GM23338 (cell line): ENCODE measurements at regions not wholly inside any gene's neighbourhood (a gene's known extent, or its start where the extent isn't known, plus 50 kb on each side); places are given as distances from the start of the nearest gene placed in this dataset.

Experiments
- ATAC-seq: fragments of 200-7000 bp; cut with Tn5 transposase; 3 replicates; pipeline ENCODE4 v1.9.1; 2020
- DNase-seq: peaks from one replicate; pipeline ENCODE4 v3.0.0-alpha.2; 2015; ENCODE audit warnings: low spot score
- H2AFZ ChIP-seq: fragments of 200-600 bp; sonication (generic); 2 replicates; pipeline ENCODE4 v1.8.0; 2016; ENCODE audit warnings: antibody characterized with exemption, mild to moderate bottlenecking, moderate library complexity
- H3F3A ChIP-seq: fragments of 200-600 bp; sonication (generic); replicated peaks from 2 replicates; pipeline ENCODE4 v1.8.0; 2017; ENCODE audit warnings: antibody characterized with exemption, mixed run types, low read depth
- H3K27ac ChIP-seq: fragments of 200-600 bp; sonication (generic); 2 replicates; pipeline ENCODE4 v1.6.1; 2016; ENCODE audit warnings: low read depth
- H3K27me3 ChIP-seq: fragments of 200-600 bp; sonication (generic); 2 replicates; pipeline ENCODE4 v1.8.0; 2016; ENCODE audit warnings: mild to moderate bottlenecking, mixed run types, moderate library complexity; ENCODE audit not compliant: insufficient read depth
- H3K36me3 ChIP-seq: fragments of 200-600 bp; sonication (generic); 2 replicates; pipeline ENCODE4 v1.8.0; 2016; ENCODE audit warnings: mild to moderate bottlenecking; ENCODE audit not compliant: insufficient read depth
- H3K4me1 ChIP-seq: fragments of 200-600 bp; sonication (generic); 2 replicates; pipeline ENCODE4 v1.8.0; 2016; ENCODE audit warnings: mild to moderate bottlenecking, moderate library complexity; ENCODE audit not compliant: insufficient read depth
- H3K4me2 ChIP-seq: fragments of 200-600 bp; sonication (generic); 2 replicates; pipeline ENCODE4 v1.7.1; 2017; ENCODE audit warnings: mixed run types
- H3K4me3 ChIP-seq: fragments of 200-600 bp; sonication (generic); 2 replicates; pipeline ENCODE4 v1.6.1; 2016; ENCODE audit warnings: mixed run types
- H3K79me2 ChIP-seq: fragments of 200-600 bp; sonication (generic); replicated peaks from 2 replicates; pipeline ENCODE4 v1.8.0; 2017; ENCODE audit warnings: mild to moderate bottlenecking; ENCODE audit not compliant: insufficient read depth
- H3K9me2 ChIP-seq: fragments of 200-600 bp; sonication (generic); 2 replicates; pipeline ENCODE4 v1.8.0; 2017; ENCODE audit not compliant: insufficient read depth
- H4K20me1 ChIP-seq: fragments of 200-600 bp; sonication (generic); replicated peaks from 2 replicates; pipeline ENCODE4 v1.8.0; 2017; ENCODE audit warnings: mild to moderate bottlenecking; ENCODE audit not compliant: insufficient read depth
- H3K27ac Mint-ChIP-seq: 2 replicates; pipeline ENCODE4 v1.8.0; 2020; ENCODE audit warnings: inconsistent platforms, mild to moderate bottlenecking, moderate library complexity, mixed read lengths
- H3K27me3 Mint-ChIP-seq: 3 replicates; pipeline ENCODE4 v1.8.0; 2022; ENCODE audit warnings: low read depth, mild to moderate bottlenecking, moderate library complexity, mixed read lengths, inconsistent platforms; ENCODE audit not compliant: insufficient read depth, poor library complexity
- H3K36me3 Mint-ChIP-seq: 3 replicates; pipeline ENCODE4 v1.8.0; 2021; ENCODE audit warnings: low read depth, mild to moderate bottlenecking, inconsistent platforms, moderate library complexity, mixed read lengths
- H3K4me1 Mint-ChIP-seq: 3 replicates; pipeline ENCODE4 v1.8.0; 2020; ENCODE audit warnings: mild to moderate bottlenecking, inconsistent platforms, mixed read lengths
- H3K4me3 Mint-ChIP-seq: 3 replicates; pipeline ENCODE4 v1.8.0; 2021; ENCODE audit warnings: moderate library complexity, mild to moderate bottlenecking, inconsistent platforms, mixed read lengths
- H3K9me3 Mint-ChIP-seq: 3 replicates; pipeline ENCODE4 v1.8.0; 2020; ENCODE audit warnings: moderate library complexity, mild to moderate bottlenecking, inconsistent platforms, mixed read lengths
- ZNF114 ChIP-seq: fragments of 250-450 bp; sonication (Bioruptor Pico); IDR thresholded peaks from 2 replicates; pipeline ENCODE4 v1.5.0; 2020; ENCODE audit warnings: mild to moderate bottlenecking, moderate library complexity
- ZNF331 ChIP-seq: fragments of 250-450 bp; sonication (Bioruptor Pico); IDR thresholded peaks from 2 replicates; pipeline ENCODE4 v1.5.0; 2020; ENCODE audit warnings: low read depth, mild to moderate bottlenecking, moderate library complexity
- ZNF462 ChIP-seq: fragments of 250-450 bp; sonication (Bioruptor Pico); IDR thresholded peaks from 2 replicates; pipeline ENCODE4 v1.5.0; 2020; ENCODE audit warnings: mild to moderate bottlenecking, moderate library complexity

GRCh38 chr3:3309887-3310286 lies 130.4 kb upstream of the CRBN start:
- Mint-ChIP-seq H3K27ac (no peak overlapping the region), H3K4me1 (no peaks in the 10 kb centered on the region)

More at GRCh38 chr3:3309887-3310286, 130.4 kb upstream of the CRBN start:
- Mint-ChIP-seq H3K27me3 (no peaks in the 10 kb centered on the region), H3K4me3 (no peak overlapping the region), H3K9me3 (peaks cover 95% of the 10 kb centered on the region), H3K36me3 (peaks cover 29% of the 10 kb centered on the region; the same call in 2 of the 3 replicates)
- Histone ChIP-seq H3K27ac (no peak overlapping the region), H3K4me1 (no peaks in the 10 kb centered on the region), H3K9me2 (no peaks in the 10 kb centered on the region), H4K20me1 (no peaks in the 10 kb centered on the region), H3K36me3 (no peaks in the 10 kb centered on the region), H3K4me3 (no peak overlapping the region), H3F3A (no peaks in the 10 kb centered on the region), H3K79me2 (no peaks in the 10 kb centered on the region), H2AFZ (no peak overlapping the region), H3K4me2 (no peak overlapping the region), H3K27me3 (no peaks in the 10 kb centered on the region)
- TF ChIP-seq ZNF331 (CRISPR knock-in tag), result no peak
- TF ChIP-seq ZNF114 (CRISPR knock-in tag), result no peak
- TF ChIP-seq ZNF462 (CRISPR knock-in tag), result no peak
- ATAC-seq (no peak), DNase-seq (no peak)
